Vagina (tissue), 2 donors: ENCODE measurements at regions not wholly inside any gene's neighbourhood (a gene's known extent, or its start where the extent isn't known, plus 50 kb on each side); places are given as distances from the start of the nearest gene placed in this dataset.

Experiments
- DNase-seq, 2 donors: peaks; one replicate each; pipeline ENCODE4 v3.0.0-alpha.2; 2017; ENCODE audit errors: extremely low spot score in 2 of 2
- H3K27ac ChIP-seq: fragments of 200-600 bp; sonication (generic); one replicate; pipeline ENCODE4 v1.5.1; 2019
- H3K27me3 ChIP-seq: fragments of 200-600 bp; sonication (generic); one replicate; pipeline ENCODE4 v1.5.1; 2019
- H3K36me3 ChIP-seq, 2 donors: fragments of 200-600 bp; sonication (generic); one replicate each; pipeline ENCODE4 v1.5.1; 2017 to 2019
- H3K4me1 ChIP-seq: fragments of 200-600 bp; sonication (generic); one replicate; pipeline ENCODE4 v1.5.1; 2019
- H3K4me3 ChIP-seq, 2 donors: fragments of 200-600 bp; sonication (generic); 1 replicate in 1 of 2; 2 replicates in 1 of 2; pipeline ENCODE4 v1.5.1; 2016 to 2019
- H3K9me3 ChIP-seq: fragments of 200-600 bp; sonication (generic); one replicate; pipeline ENCODE4 v1.5.1; 2019
- CTCF ChIP-seq, 3 experiments: fragments of 450-650 bp in 2 of 3; fragments of 200-600 bp in 1 of 3; sonication (generic) in 1 of 3; IDR thresholded peaks; one replicate each; pipeline ENCODE4 v1.5.1; 2017 to 2019; ENCODE audit warnings: antibody characterized with exemption in 3 of 3, mild to moderate bottlenecking in 2 of 3, moderate library complexity in 2 of 3
- POLR2A ChIP-seq, 2 donors: fragments of 450-650 bp; IDR thresholded peaks; one replicate each; pipeline ENCODE4 v1.6.1; 2017; ENCODE audit warnings: antibody characterized with exemption in 2 of 2, mild to moderate bottlenecking in 2 of 2, moderate library complexity in 2 of 2
- POLR2AphosphoS5 ChIP-seq, 2 donors: sonication (generic); formaldehyde crosslinking; IDR thresholded peaks; one replicate each; pipeline ENCODE4 v1.9.0; 2017; ENCODE audit warnings: antibody characterized with exemption in 2 of 2, mild to moderate bottlenecking in 2 of 2, low read depth in 1 of 2; ENCODE audit not compliant: insufficient read depth in 1 of 2
- intact Hi-C: fragments of 100-400 bp; cut with DNase I; formaldehyde crosslinking; loops from one replicate; pipeline ENCODE4 v1.15.1; 2023

DNA sequence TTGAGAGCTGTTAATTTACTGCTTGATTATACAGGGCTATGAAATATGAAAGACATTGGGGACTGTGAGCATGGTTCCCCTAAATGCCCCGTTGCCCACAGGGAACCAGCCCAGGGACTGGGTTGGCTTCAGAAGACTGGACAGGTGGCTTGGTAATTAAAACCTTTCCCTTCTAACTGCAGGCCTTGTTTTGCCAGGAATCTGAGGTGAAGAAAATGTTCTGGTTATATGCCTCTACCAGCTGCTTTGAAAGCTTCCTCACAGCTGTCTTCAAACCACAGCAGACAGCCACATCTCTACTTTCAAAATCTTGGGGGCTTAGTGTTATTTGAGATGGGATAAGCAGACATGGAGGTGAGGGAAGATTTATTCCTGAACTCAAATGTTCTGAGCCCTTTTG lies 153.3 kb upstream of the SPRY4 start:
- no peak overlapping the region for H3K4me3 ChIP-seq
- no peaks in the 10 kb centered on the region for H3K36me3 ChIP-seq
- TF ChIP-seq POLR2A (IDR thresholded peaks at IDR 0.05) (no peak), CTCF (IDR thresholded peaks at IDR 0.05) (no peak), POLR2AphosphoS5 (IDR thresholded peaks at IDR 0.05; ENCODE audit: insufficient read depth in 1 of 2, low read depth in 1 of 2) (no peak)
- no peak for DNase-seq
- H3K27ac ChIP-seq: no peak overlapping the region
- H3K9me3 ChIP-seq: no peaks in the 10 kb centered on the region
- no peaks in the 10 kb centered on the region for H3K4me1 ChIP-seq
- H3K27me3 ChIP-seq: no peaks in the 10 kb centered on the region
- intact Hi-C loops: no loop called here

DNA sequence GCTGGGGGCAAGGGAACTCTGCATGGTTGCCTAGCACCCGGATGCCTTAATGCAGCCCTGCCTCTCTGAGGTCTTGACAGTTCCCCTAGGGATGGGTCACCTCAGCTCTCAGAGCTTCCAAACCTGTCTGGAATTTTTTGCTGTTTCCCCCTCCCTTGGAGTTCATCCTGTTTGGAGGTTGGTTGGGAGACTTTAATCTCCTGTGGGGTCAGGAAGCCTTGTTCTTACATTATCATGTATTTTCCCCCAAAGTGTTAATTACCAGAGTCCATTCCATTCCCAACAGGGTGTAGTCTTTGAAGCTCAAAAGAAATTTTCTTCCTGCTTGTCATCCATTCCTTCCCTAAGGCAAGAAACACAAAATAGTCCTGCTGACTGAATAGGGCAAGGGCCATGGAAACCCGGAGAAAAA lies 150.3 kb upstream of the SPRY4 start:
- intact Hi-C loops: no loop called here
- H3K9me3 ChIP-seq: no peaks in the 10 kb centered on the region
- H3K27me3 ChIP-seq: no peaks in the 10 kb centered on the region
- TF ChIP-seq POLR2A (IDR thresholded peaks at IDR 0.05): no peak
- no peak for TF ChIP-seq POLR2AphosphoS5 (IDR thresholded peaks at IDR 0.05; ENCODE audit: insufficient read depth in 1 of 2, low read depth in 1 of 2)
- TF ChIP-seq CTCF (IDR thresholded peaks at IDR 0.05): no peak
- no peaks in the 10 kb centered on the region for H3K36me3 ChIP-seq
- H3K27ac ChIP-seq: no peak overlapping the region
- H3K4me3 ChIP-seq: no peak overlapping the region
- no peaks in the 10 kb centered on the region for H3K4me1 ChIP-seq
- no peak for DNase-seq

DNA sequence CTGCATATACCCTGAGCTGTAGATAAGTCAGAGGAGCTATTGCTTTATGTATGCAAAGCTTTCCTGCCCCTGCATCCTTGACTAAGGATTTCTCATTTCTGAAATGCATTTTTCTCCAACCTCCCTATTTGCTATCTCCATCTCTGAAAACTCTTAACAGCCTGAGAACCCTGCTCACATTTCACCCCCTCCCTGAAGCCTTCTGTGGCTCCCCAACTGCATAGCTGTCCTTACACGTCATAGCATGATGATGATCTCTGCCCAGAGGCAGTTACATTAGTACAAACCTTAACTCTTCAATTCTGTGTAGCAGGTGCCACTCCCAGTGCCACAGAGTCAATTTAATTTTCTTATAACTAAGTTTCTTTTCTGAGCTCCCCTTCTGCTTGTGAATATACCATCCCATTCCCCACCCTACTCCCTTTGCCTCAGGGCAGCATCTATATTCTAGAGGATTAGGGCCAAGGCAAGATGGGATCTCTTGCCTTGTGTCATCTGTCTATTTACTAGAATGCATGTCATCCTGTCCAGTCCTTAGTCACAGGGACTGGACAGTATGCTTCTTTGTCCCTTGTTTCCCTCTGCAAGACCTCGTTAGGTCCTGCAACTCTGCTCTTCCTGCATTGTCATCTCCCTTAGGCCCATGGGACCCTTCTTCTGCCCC lies 149.7 kb upstream of the SPRY4 start:
- Histone ChIP-seq H3K9me3 (no peaks in the 10 kb centered on the region), H3K36me3 (no peaks in the 10 kb centered on the region), H3K4me1 (no peaks in the 10 kb centered on the region), H3K27ac (no peak overlapping the region), H3K4me3 (no peak overlapping the region), H3K27me3 (no peaks in the 10 kb centered on the region)
- TF ChIP-seq CTCF (IDR thresholded peaks at IDR 0.05) (no peak), POLR2AphosphoS5 (IDR thresholded peaks at IDR 0.05; ENCODE audit: insufficient read depth in 1 of 2, low read depth in 1 of 2) (no peak), POLR2A (IDR thresholded peaks at IDR 0.05) (no peak)
- intact Hi-C loops: no loop called here
- DNase-seq: no peak

DNA sequence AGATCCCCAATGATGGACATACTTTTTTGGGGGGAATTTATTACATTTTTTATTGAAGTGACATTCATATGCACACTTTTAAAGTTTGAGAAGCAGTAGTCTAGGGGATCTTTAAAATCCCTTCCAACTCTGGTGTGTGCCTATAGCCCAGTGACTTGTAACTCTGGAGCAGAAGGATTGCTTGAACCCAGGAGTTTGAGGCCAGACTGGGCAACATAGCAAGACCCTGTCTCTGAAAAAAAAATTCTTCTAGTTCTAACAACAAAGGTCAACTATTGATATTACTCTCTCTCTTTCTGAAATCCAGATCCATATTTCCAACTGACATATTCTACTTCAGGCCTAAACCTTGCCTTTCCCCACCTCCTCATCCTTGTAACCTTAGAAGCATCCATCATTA lies 148.2 kb upstream of the SPRY4 start:
- H3K36me3 ChIP-seq: no peaks in the 10 kb centered on the region
- H3K9me3 ChIP-seq: no peaks in the 10 kb centered on the region
- no peak overlapping the region for H3K4me3 ChIP-seq
- no peaks in the 10 kb centered on the region for H3K27me3 ChIP-seq
- H3K27ac ChIP-seq: no peak overlapping the region
- intact Hi-C loops: no loop called here
- H3K4me1 ChIP-seq: no peaks in the 10 kb centered on the region
- no peak for DNase-seq
- TF ChIP-seq POLR2A (IDR thresholded peaks at IDR 0.05) (no peak), CTCF (IDR thresholded peaks at IDR 0.05) (no peak), POLR2AphosphoS5 (IDR thresholded peaks at IDR 0.05; ENCODE audit: insufficient read depth in 1 of 2, low read depth in 1 of 2) (no peak)

DNA sequence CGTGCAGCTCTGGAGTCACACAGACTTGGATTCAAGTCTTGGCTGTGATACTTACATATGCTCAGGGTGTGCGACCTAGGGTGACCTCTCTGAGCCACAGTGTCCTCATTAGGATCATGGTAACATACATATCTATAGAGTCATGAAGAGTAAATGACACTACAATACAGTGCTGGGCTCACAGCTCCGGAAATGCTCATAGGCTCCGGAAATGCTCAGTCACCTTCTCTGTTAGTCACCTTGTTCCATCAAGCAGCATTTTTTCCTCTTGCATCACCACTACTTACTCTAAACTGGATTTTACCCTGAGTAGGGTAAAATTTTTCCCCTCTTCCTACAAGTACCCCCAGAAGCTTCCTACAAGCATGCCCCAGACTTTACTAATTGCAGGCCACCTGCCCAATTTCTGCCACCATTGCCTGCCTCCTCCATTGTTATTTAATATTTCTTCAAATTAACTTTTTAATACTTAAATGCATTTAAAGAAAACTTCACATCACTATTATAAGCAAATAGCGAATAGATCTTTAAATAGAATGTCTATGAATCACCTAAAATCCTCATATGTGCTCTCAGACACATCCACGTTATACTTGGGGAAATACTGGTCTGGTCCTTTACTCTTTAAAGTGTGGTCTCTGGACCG lies 147.6 kb upstream of the SPRY4 start:
- Histone ChIP-seq H3K4me1 (no peaks in the 10 kb centered on the region), H3K36me3 (no peaks in the 10 kb centered on the region), H3K27ac (no peak overlapping the region), H3K27me3 (no peaks in the 10 kb centered on the region), H3K9me3 (no peaks in the 10 kb centered on the region), H3K4me3 (no peak overlapping the region)
- intact Hi-C loops: no loop called here
- TF ChIP-seq POLR2AphosphoS5 (IDR thresholded peaks at IDR 0.05; ENCODE audit: insufficient read depth in 1 of 2, low read depth in 1 of 2) (no peak), POLR2A (IDR thresholded peaks at IDR 0.05) (no peak), CTCF (IDR thresholded peaks at IDR 0.05) (no peak)
- DNase-seq: no peak
